KMS-11 (cell line): ENCODE measurements at regions not wholly inside any gene's neighbourhood (a gene's known extent, or its start where the extent isn't known, plus 50 kb on each side); places are given as distances from the start of the nearest gene placed in this dataset.

Source experiments
- H2AFZ ChIP-seq: fragments of 200-600 bp; sonication (generic); 2 replicates; pipeline ENCODE4 v1.6.1; 2016; ENCODE audit warnings: antibody characterized with exemption, mixed run types, low read depth
- H3K27ac ChIP-seq: fragments of 200-600 bp; sonication (generic); 2 replicates; pipeline ENCODE4 v1.6.1; 2016; ENCODE audit warnings: mild to moderate bottlenecking, mixed run types
- H3K27me3 ChIP-seq: fragments of 200-600 bp; sonication (generic); 2 replicates; pipeline ENCODE4 v1.6.1; 2017; ENCODE audit warnings: mild to moderate bottlenecking, low read depth, mixed run types, moderate library complexity; ENCODE audit not compliant: insufficient read depth
- H3K36me3 ChIP-seq: fragments of 200-600 bp; sonication (generic); 2 replicates; pipeline ENCODE4 v1.6.1; 2017; ENCODE audit warnings: mild to moderate bottlenecking, mixed run types; ENCODE audit not compliant: insufficient read depth
- H3K4me1 ChIP-seq: fragments of 200-600 bp; sonication (generic); 2 replicates; pipeline ENCODE4 v1.6.1; 2016; ENCODE audit warnings: mild to moderate bottlenecking, low read depth, mixed run types; ENCODE audit not compliant: poor library complexity, severe bottlenecking
- H3K4me2 ChIP-seq: fragments of 200-600 bp; sonication (generic); 2 replicates; pipeline ENCODE4 v1.7.0; 2016; ENCODE audit warnings: mild to moderate bottlenecking, mixed run types
- H3K4me3 ChIP-seq: fragments of 200-600 bp; sonication (generic); IDR thresholded peaks from 2 replicates; pipeline ENCODE4 v1.6.1; 2017; ENCODE audit warnings: low read depth, low read length, mixed read lengths; ENCODE audit not compliant: insufficient read depth
- H3K79me2 ChIP-seq: fragments of 200-600 bp; sonication (generic); 2 replicates; pipeline ENCODE4 v1.6.1; 2016; ENCODE audit warnings: low read depth, mixed run types; ENCODE audit not compliant: insufficient read depth
- H3K9ac ChIP-seq: fragments of 200-600 bp; sonication (generic); 2 replicates; pipeline ENCODE4 v1.6.1; 2016; ENCODE audit warnings: mild to moderate bottlenecking, mixed run types
- H4K20me1 ChIP-seq: fragments of 200-600 bp; sonication (generic); 2 replicates; pipeline ENCODE4 v1.6.1; 2016; ENCODE audit warnings: mild to moderate bottlenecking, mixed run types; ENCODE audit not compliant: insufficient read depth
- CTCF ChIP-seq: fragments of 200-600 bp; sonication (generic); conservative IDR thresholded peaks from 2 replicates; pipeline ENCODE4 v1.6.1; 2017; ENCODE audit warnings: low read depth, mild to moderate bottlenecking, antibody characterized with exemption, low read length, moderate library complexity, mixed read lengths

- Histone ChIP-seq H3K36me3 (no peaks in the 10 kb centered on the region), H2AFZ (no peak overlapping the region), H4K20me1 (no peaks in the 10 kb centered on the region), H3K4me2 (no peak overlapping the region), H3K4me1 (no peaks in the 10 kb centered on the region), H3K79me2 (no peaks in the 10 kb centered on the region), H3K27ac (no peak overlapping the region), H3K27me3 (no peaks in the 10 kb centered on the region), H3K9ac (no peak overlapping the region), H3K4me3 (no peak overlapping the region)
- no peak for TF ChIP-seq CTCF
Measured at GRCh38 chr9:80369641-80370040, 797.9 kb downstream of the TLE4 start.

GRCh38 chr9:80366626-80367025 lies 794.9 kb downstream of the TLE4 start:
- Histone ChIP-seq H3K36me3 (no peaks in the 10 kb centered on the region), H3K4me3 (no peak overlapping the region), H3K27ac (no peak overlapping the region), H3K79me2 (no peaks in the 10 kb centered on the region), H3K4me1 (no peaks in the 10 kb centered on the region), H2AFZ (no peak overlapping the region), H3K27me3 (no peaks in the 10 kb centered on the region), H3K4me2 (no peak overlapping the region), H3K9ac (no peak overlapping the region), H4K20me1 (no peaks in the 10 kb centered on the region)
- no peak for TF ChIP-seq CTCF

- Histone ChIP-seq H3K27me3 (no peaks in the 10 kb centered on the region), H3K79me2 (no peaks in the 10 kb centered on the region)
Measured at GRCh38 chr9:80359941-80360881, 788.4 kb downstream of the TLE4 start.

GRCh38 chr9:80359291-80359690 lies 787.5 kb downstream of the TLE4 start:
- Histone ChIP-seq H3K9ac (no peak overlapping the region), H3K27me3 (no peaks in the 10 kb centered on the region), H4K20me1 (no peaks in the 10 kb centered on the region), H2AFZ (no peak overlapping the region), H3K36me3 (no peaks in the 10 kb centered on the region), H3K4me3 (no peak overlapping the region), H3K4me2 (no peak overlapping the region), H3K27ac (no peak overlapping the region), H3K79me2 (no peaks in the 10 kb centered on the region), H3K4me1 (no peaks in the 10 kb centered on the region)
- no peak for TF ChIP-seq CTCF

More at GRCh38 chr9:80359941-80360881, 788.4 kb downstream of the TLE4 start:
- TF ChIP-seq CTCF = no peak
- H3K4me1 ChIP-seq = no peaks in the 10 kb centered on the region
- H3K27ac ChIP-seq = no peak overlapping the region
- H3K4me2 ChIP-seq = no peak overlapping the region
- H2AFZ ChIP-seq = no peak overlapping the region
- H4K20me1 ChIP-seq = no peaks in the 10 kb centered on the region
- no peaks in the 10 kb centered on the region for H3K36me3 ChIP-seq
- H3K9ac ChIP-seq = no peak overlapping the region
- no peak overlapping the region for H3K4me3 ChIP-seq
